Endodermal cell (in vitro differentiated cells): ENCODE measurements at regions not wholly inside any gene's neighbourhood (a gene's known extent, or its start where the extent isn't known, plus 50 kb on each side); places are given as distances from the start of the nearest gene placed in this dataset.

ENCODE experiments used
- DNase-seq: peaks from one replicate; pipeline ENCODE4 v3.0.0-alpha.2; 2017
- H3K27ac ChIP-seq: 2 replicates; pipeline ENCODE4 v1.5.1; 2013; ENCODE audit warnings: mild to moderate bottlenecking, low read depth, low read length, moderate library complexity
- H3K27me3 ChIP-seq: 2 replicates; pipeline ENCODE4 v1.6.1; 2013; ENCODE audit warnings: mild to moderate bottlenecking, low read length, moderate library complexity; ENCODE audit not compliant: insufficient read depth, control insufficient read depth, poor library complexity, severe bottlenecking
- H3K36me3 ChIP-seq: 2 replicates; pipeline ENCODE4 v1.7.0; 2013; ENCODE audit warnings: mild to moderate bottlenecking, low read length, moderate library complexity; ENCODE audit not compliant: control insufficient read depth, insufficient read depth
- H3K4me1 ChIP-seq: one replicate; pipeline ENCODE4 v1.7.0; 2013; ENCODE audit warnings: low read length; ENCODE audit not compliant: control insufficient read depth, insufficient read depth
- H3K4me3 ChIP-seq: 2 replicates; pipeline ENCODE4 v1.5.1; 2013; ENCODE audit warnings: mild to moderate bottlenecking, low read length, moderate library complexity
- H3K9ac ChIP-seq: 2 replicates; pipeline ENCODE4 v1.6.1; 2013; ENCODE audit warnings: mild to moderate bottlenecking, low read length, moderate library complexity; ENCODE audit not compliant: poor library complexity, severe bottlenecking; ENCODE audit errors: extremely low read depth
- H3K9me3 ChIP-seq: 2 replicates; pipeline ENCODE4 v1.6.1; 2013; ENCODE audit warnings: mild to moderate bottlenecking, low read length, moderate library complexity; ENCODE audit not compliant: control insufficient read depth
- H3K27ac Mint-ChIP-seq: 2 replicates; pipeline ENCODE4 v1.8.0; 2020; ENCODE audit warnings: mixed read lengths
- H3K27me3 Mint-ChIP-seq: 2 replicates; pipeline ENCODE4 v1.8.0; 2021; ENCODE audit warnings: mild to moderate bottlenecking, mixed read lengths; ENCODE audit not compliant: insufficient read depth
- H3K36me3 Mint-ChIP-seq: 2 replicates; pipeline ENCODE4 v1.8.0; 2020; ENCODE audit warnings: low read depth, mixed read lengths
- H3K4me1 Mint-ChIP-seq: 2 replicates; pipeline ENCODE4 v1.8.0; 2020; ENCODE audit warnings: mixed read lengths
- H3K4me3 Mint-ChIP-seq: 2 replicates; pipeline ENCODE4 v1.8.0; 2020; ENCODE audit warnings: mild to moderate bottlenecking, moderate library complexity, mixed read lengths
- H3K9me3 Mint-ChIP-seq: 2 replicates; pipeline ENCODE4 v1.8.0; 2020; ENCODE audit warnings: mild to moderate bottlenecking, mixed read lengths
- WGBS, 2 experiments: methylation state at CpG; one replicate each; pipeline versions ENCODE4 v1.1.5 to v1.1.7; 2013; ENCODE audit warnings: missing lambda C conversion rate in 2 of 2, mixed read lengths in 1 of 2; ENCODE audit not compliant: insufficient coverage in 1 of 2, insufficient read length in 1 of 2; 5-methylcytosine and 5-hydroxymethylcytosine counted together
- TF ChIP-seq, protein P1 (sequence below): fragments of 200-600 bp; sonication (generic); conservative IDR thresholded peaks from 2 replicates; pipeline ENCODE4 v1.5.0; 2021; ENCODE audit warnings: antibody characterized with exemption, mild to moderate bottlenecking

DNA sequence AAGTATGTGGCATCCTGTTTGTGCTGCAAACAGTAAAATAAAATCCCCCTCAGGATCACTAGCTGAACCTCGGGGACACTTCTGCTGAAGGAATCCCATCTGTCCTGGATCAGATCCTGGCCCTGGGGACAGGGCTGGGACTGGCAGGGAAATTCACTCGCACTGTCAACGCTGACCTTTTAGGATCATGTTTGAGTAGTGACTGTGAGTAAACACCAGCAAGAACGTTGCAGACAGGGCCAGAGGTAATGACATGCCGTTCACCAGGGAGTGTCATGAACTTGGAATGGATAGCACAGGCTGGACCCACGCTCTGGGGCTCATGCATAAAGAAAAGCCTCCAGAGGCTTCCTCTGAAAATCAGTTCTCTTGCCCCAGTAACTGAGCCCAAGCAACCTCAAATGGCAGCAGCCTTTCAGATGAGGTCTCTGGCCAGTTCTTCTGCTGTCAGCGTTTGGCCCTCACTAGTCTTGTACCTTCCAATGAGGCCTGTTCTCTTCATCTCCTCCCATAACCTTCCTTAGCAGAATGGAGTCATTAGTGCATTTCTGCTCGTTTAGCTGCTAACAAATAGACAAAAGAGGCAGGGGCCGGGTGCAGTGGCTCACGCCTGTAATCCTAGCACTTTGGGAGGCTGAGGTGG, 51.0 kb upstream of the BARX2 start:
- Histone ChIP-seq H3K27ac (no peak overlapping the region), H3K36me3 (no peaks in the 10 kb centered on the region), H3K4me1 (peaks cover 17% of the 10 kb centered on the region), H3K9ac (no peak overlapping the region), H3K4me3 (no peak overlapping the region), H3K9me3 (no peaks in the 10 kb centered on the region), H3K27me3 (no peaks in the 10 kb centered on the region)
- Mint-ChIP-seq H3K4me3 (no peak overlapping the region), H3K9me3 (peaks cover 5% of the 10 kb centered on the region), H3K36me3 (peaks cover 2% of the 10 kb centered on the region), H3K27me3 (no peaks in the 10 kb centered on the region), H3K4me1 (peaks cover 39% of the 10 kb centered on the region), H3K27ac (peak overlapping the region; percentile 49)
- peak; percentile 56 for DNase-seq
- 78 to 84% methylated on average over 10 of the region's 10 CpGs for WGBS, 2 experiments
- TF ChIP-seq, protein P1, sequence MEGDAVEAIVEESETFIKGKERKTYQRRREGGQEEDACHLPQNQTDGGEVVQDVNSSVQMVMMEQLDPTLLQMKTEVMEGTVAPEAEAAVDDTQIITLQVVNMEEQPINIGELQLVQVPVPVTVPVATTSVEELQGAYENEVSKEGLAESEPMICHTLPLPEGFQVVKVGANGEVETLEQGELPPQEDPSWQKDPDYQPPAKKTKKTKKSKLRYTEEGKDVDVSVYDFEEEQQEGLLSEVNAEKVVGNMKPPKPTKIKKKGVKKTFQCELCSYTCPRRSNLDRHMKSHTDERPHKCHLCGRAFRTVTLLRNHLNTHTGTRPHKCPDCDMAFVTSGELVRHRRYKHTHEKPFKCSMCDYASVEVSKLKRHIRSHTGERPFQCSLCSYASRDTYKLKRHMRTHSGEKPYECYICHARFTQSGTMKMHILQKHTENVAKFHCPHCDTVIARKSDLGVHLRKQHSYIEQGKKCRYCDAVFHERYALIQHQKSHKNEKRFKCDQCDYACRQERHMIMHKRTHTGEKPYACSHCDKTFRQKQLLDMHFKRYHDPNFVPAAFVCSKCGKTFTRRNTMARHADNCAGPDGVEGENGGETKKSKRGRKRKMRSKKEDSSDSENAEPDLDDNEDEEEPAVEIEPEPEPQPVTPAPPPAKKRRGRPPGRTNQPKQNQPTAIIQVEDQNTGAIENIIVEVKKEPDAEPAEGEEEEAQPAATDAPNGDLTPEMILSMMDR: no peak

DNA sequence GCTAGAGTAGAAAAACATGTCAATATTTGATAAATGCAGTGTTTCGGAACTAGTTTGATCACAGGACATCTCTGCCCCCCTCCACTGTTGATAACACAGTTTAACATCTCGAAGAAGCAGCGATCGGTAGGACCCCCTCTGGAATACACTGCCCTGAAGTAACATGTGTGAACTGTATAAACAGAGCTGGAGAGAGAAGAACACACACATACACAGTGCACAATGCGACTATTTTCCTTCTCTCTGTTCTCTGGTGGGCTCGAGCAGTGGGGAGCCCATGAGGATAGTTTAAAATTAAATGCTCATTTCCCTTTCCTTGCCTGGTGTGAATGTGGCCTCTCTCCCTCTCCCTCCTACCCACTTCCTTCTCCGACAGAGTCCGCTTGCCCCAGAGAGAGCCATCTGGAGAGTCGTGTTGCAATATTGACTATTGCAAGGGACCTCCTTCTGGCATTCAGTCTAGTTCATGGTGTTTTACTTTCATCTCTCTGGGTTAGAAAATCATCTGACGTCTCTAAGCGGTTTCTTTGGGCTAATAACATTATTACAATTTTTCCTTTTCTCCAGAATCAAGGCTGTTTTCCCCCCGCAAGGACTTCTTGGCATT, 51.6 kb upstream of the BARX2 start:
- peaks cover 2% of the 10 kb centered on the region for H3K36me3 Mint-ChIP-seq
- DNase-seq: peak; percentile 56
- H3K27ac Mint-ChIP-seq: peak overlapping the region; percentile 49
- H3K4me1 ChIP-seq: peaks cover 17% of the 10 kb centered on the region
- H3K27me3 Mint-ChIP-seq: no peaks in the 10 kb centered on the region
- no peak overlapping the region for H3K4me3 ChIP-seq
- peaks cover 5% of the 10 kb centered on the region for H3K9me3 Mint-ChIP-seq
- 81 to 86% methylated on average over 7 to 12 of the region's 12 CpGs for WGBS, 2 experiments
- H3K27me3 ChIP-seq: no peaks in the 10 kb centered on the region
- peaks cover 43% of the 10 kb centered on the region for H3K4me1 Mint-ChIP-seq
- no peak overlapping the region for H3K4me3 Mint-ChIP-seq
- H3K9ac ChIP-seq: no peak overlapping the region
- no peaks in the 10 kb centered on the region for H3K36me3 ChIP-seq
- H3K9me3 ChIP-seq: no peaks in the 10 kb centered on the region
- H3K27ac ChIP-seq: no peak overlapping the region
- TF ChIP-seq, protein P1: no peak

DNA sequence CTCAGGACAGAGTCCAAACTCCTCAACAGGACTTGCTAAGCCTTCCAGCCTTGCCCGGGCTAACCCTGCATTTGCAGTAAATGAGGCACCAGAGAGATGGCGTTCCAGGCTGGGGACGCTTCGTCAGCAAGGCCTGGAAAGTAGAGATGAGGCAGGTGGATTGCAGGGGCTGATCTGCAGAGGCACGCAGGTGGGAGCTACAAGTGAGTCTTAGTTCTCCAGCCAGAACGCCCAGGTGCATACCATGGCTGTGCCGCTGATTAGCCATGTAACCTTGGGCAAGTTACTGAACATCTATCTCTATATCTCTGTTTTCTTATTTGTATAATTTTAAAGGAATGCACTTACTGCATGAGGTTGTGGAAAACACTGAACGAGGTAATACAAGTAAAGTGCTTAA, 52.7 kb upstream of the BARX2 start:
- TF ChIP-seq, protein P1: no peak
- Histone ChIP-seq H3K9ac (no peak overlapping the region), H3K36me3 (no peaks in the 10 kb centered on the region), H3K27ac (no peak overlapping the region), H3K9me3 (no peaks in the 10 kb centered on the region), H3K4me1 (peaks cover 19% of the 10 kb centered on the region), H3K4me3 (no peak overlapping the region), H3K27me3 (no peaks in the 10 kb centered on the region)
- peaks cover 5% of the 10 kb centered on the region for H3K9me3 Mint-ChIP-seq
- DNase-seq: peak; percentile 54
- H3K27ac Mint-ChIP-seq: no peak overlapping the region
- H3K27me3 Mint-ChIP-seq: no peaks in the 10 kb centered on the region
- peaks cover 2% of the 10 kb centered on the region for H3K36me3 Mint-ChIP-seq
- 91% methylated on average over 6 to 8 of the region's 8 CpGs for WGBS, 2 experiments
- peaks cover 50% of the 10 kb centered on the region for H3K4me1 Mint-ChIP-seq
- H3K4me3 Mint-ChIP-seq: no peak overlapping the region
